Naive thymus-derived CD4-positive, alpha-beta T cell (primary cell): ENCODE measurements at regions not wholly inside any gene's neighbourhood (a gene's known extent, or its start where the extent isn't known, plus 50 kb on each side); places are given as distances from the start of the nearest gene placed in this dataset.

Experiments used
- ATAC-seq: fragments of 150-1000 bp; cut with Tn5 transposase; 2 replicates; pipeline ENCODE4 v1.10.0; 2021; ENCODE audit warnings: mild to moderate bottlenecking, moderate library complexity
- CTCF ChIA-PET: fragments of 350-600 bp; sonication (Branson Sonifier 250); formaldehyde crosslinking; loops from one replicate; lab custom pipeline; 2021; ENCODE audit warnings: antibody characterized with exemption; lab: Charles Lee
- POLR2A ChIA-PET: fragments of 350-600 bp; sonication (Branson Sonifier 250); formaldehyde crosslinking; loops from one replicate; lab custom pipeline; 2021; ENCODE audit warnings: antibody characterized with exemption, inconsistent platforms; lab: Charles Lee
- DNase-seq, 9 donors: peaks; one replicate each; pipeline versions ENCODE4 v3.0.0 to v3.0.0-alpha.2; 2020 to 2022; ENCODE audit warnings: mixed read lengths in 1 of 9
- H3K27ac ChIP-seq: one replicate; pipeline ENCODE4 v1.7.0; 2013; ENCODE audit warnings: mild to moderate bottlenecking, low read depth, low read length, moderate library complexity
- H3K27me3 ChIP-seq, 2 donors: one replicate each; pipeline ENCODE4 v1.7.0; 2013; ENCODE audit warnings: low read length in 2 of 2, mild to moderate bottlenecking in 2 of 2, moderate library complexity in 2 of 2; ENCODE audit not compliant: control insufficient read depth in 2 of 2, insufficient read depth in 2 of 2
- H3K36me3 ChIP-seq, 3 experiments: 1 replicate in 2 of 3; 2 replicates in 1 of 3; pipeline ENCODE4 v1.7.0; 2013; ENCODE audit warnings: low read length in 3 of 3, mild to moderate bottlenecking in 3 of 3, moderate library complexity in 1 of 3; ENCODE audit not compliant: insufficient read depth in 3 of 3, control insufficient read depth in 2 of 3
- H3K4me1 ChIP-seq, 2 donors: one replicate each; pipeline ENCODE4 v1.7.0; 2013; ENCODE audit warnings: low read length in 2 of 2, mild to moderate bottlenecking in 2 of 2, moderate library complexity in 1 of 2; ENCODE audit not compliant: control insufficient read depth in 2 of 2, insufficient read depth in 2 of 2
- H3K4me3 ChIP-seq: 2 replicates; pipeline ENCODE4 v1.7.0; 2013; ENCODE audit warnings: mild to moderate bottlenecking, low read length
- H3K9me3 ChIP-seq, 3 experiments: 1 replicate in 2 of 3; 2 replicates in 1 of 3; pipeline ENCODE4 v1.7.0; 2013; ENCODE audit warnings: low read length in 3 of 3; ENCODE audit not compliant: control insufficient read depth in 2 of 3
- H3K27ac Mint-ChIP-seq, 9 donors: one replicate each; pipeline ENCODE4 v1.8.0; 2020 to 2022; ENCODE audit warnings: mixed read lengths in 9 of 9, mild to moderate bottlenecking in 8 of 9, moderate library complexity in 5 of 9, inconsistent platforms in 2 of 9
- H3K27me3 Mint-ChIP-seq, 5 donors: one replicate each; pipeline ENCODE4 v1.8.0; 2021 to 2022; ENCODE audit warnings: mixed read lengths in 5 of 5, mild to moderate bottlenecking in 1 of 5
- H3K36me3 Mint-ChIP-seq, 5 donors: one replicate each; pipeline ENCODE4 v1.8.0; 2020 to 2022; ENCODE audit warnings: mixed read lengths in 5 of 5, mild to moderate bottlenecking in 3 of 5, inconsistent platforms in 1 of 5
- H3K4me1 Mint-ChIP-seq, 7 donors: one replicate each; pipeline ENCODE4 v1.8.0; 2020 to 2022; ENCODE audit warnings: mixed read lengths in 7 of 7, mild to moderate bottlenecking in 3 of 7, inconsistent platforms in 1 of 7
- H3K4me3 Mint-ChIP-seq, 10 donors: one replicate each; pipeline ENCODE4 v1.8.0; 2020 to 2022; ENCODE audit warnings: mild to moderate bottlenecking in 10 of 10, mixed read lengths in 10 of 10, moderate library complexity in 6 of 10, inconsistent platforms in 2 of 10
- H3K9me3 Mint-ChIP-seq, 11 donors: one replicate each; pipeline ENCODE4 v1.8.0; 2020 to 2022; ENCODE audit warnings: mixed read lengths in 11 of 11, mild to moderate bottlenecking in 4 of 11, inconsistent platforms in 1 of 11, moderate library complexity in 1 of 11
- intact Hi-C, 2 donors: fragments of 100-400 bp; cut with micrococcal nuclease; formaldehyde crosslinking; loops; one replicate each; pipeline ENCODE4 v1.15.1; 2023

DNA sequence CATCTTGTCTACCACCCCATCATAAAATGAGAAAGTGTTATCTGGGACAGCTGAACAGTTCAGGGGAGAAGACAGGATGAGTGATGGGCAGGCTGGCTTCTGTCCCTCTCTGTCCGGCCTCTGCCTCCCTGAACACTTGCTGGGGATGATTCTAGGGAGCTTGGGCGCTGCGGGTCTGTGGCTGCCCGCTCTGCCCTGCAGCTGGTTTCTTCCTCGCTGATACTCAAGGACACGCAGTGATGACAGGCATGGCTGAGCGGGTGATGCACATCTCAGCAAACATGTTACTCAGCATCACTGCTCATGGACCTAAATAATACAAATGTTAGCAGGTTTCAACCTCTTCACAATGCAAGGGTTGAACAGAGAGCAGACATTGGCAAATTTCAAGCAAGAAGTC lies 161.1 kb downstream of the TMEM18 start:
- DNase-seq = no peak
- Histone ChIP-seq H3K4me3 (no peak overlapping the region), H3K4me1 (no peaks in the 10 kb centered on the region), H3K36me3 (no peaks in the 10 kb centered on the region), H3K27me3 (no peaks in the 10 kb centered on the region), H3K9me3 (no peaks in the 10 kb centered on the region), H3K27ac (no peak overlapping the region)
- Mint-ChIP-seq H3K4me3 (no peak overlapping the region), H3K36me3 (no peaks in the 10 kb centered on the region), H3K9me3 (no peaks in the 10 kb centered on the region), H3K4me1 (peaks cover 0 to 5% (median 0%) of the 10 kb centered on the region in 7 donors), H3K27me3 (peaks cover 0 to 16% (median 5%) of the 10 kb centered on the region in 5 donors), H3K27ac (no peak overlapping the region)
- ChIA-PET CTCF (no interaction called here), POLR2A (no interaction called here)
- intact Hi-C loops = no loop called here
- no peak for ATAC-seq

DNA sequence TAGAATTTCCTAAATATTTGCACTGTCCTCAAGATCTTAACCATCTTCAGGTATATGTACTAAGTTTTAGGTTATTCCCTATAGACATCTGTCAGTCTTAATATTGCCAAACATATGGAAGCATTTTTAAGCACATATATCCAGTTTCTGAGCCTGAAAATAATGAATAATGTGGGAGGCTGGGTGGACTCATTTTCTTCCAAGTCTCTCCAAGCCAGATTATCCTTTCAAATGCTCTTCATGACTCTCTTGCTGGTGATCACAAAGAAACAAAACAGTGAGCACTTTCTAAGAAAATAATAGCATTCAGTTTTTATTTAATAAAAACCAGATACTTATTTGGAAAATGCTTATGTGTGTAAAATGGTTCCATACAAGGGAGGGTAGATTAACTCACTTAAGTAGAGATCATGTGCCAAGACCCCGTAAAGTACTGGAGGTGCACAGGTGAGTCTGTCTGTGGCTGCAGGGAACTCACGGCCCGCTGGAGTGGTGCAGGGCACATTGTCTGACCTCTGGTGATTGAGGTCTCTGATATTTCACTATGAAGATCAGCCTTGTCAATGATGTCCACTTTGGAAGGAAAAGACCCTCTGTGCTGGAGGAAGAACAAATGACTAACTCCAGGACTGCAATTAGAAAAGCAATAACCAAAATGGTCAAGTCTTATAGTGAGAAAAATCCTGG lies 161.6 kb downstream of the TMEM18 start:
- Mint-ChIP-seq H3K27ac (no peak overlapping the region), H3K4me3 (no peak overlapping the region), H3K9me3 (peaks cover 0 to 5% (median 0%) of the 10 kb centered on the region in 11 donors), H3K27me3 (peaks cover 0 to 15% (median 5%) of the 10 kb centered on the region in 5 donors), H3K36me3 (no peaks in the 10 kb centered on the region), H3K4me1 (peaks cover 0 to 5% (median 0%) of the 10 kb centered on the region in 7 donors)
- no peak for ATAC-seq
- no peak for DNase-seq
- intact Hi-C loops = no loop called here
- Histone ChIP-seq H3K36me3 (no peaks in the 10 kb centered on the region), H3K27me3 (no peaks in the 10 kb centered on the region), H3K9me3 (peaks cover 0 to under 1% (median 0%) of the 10 kb centered on the region in 3 experiments), H3K27ac (no peak overlapping the region), H3K4me1 (no peaks in the 10 kb centered on the region), H3K4me3 (no peak overlapping the region)
- CTCF ChIA-PET = no interaction called here
- POLR2A ChIA-PET = no interaction called here

DNA sequence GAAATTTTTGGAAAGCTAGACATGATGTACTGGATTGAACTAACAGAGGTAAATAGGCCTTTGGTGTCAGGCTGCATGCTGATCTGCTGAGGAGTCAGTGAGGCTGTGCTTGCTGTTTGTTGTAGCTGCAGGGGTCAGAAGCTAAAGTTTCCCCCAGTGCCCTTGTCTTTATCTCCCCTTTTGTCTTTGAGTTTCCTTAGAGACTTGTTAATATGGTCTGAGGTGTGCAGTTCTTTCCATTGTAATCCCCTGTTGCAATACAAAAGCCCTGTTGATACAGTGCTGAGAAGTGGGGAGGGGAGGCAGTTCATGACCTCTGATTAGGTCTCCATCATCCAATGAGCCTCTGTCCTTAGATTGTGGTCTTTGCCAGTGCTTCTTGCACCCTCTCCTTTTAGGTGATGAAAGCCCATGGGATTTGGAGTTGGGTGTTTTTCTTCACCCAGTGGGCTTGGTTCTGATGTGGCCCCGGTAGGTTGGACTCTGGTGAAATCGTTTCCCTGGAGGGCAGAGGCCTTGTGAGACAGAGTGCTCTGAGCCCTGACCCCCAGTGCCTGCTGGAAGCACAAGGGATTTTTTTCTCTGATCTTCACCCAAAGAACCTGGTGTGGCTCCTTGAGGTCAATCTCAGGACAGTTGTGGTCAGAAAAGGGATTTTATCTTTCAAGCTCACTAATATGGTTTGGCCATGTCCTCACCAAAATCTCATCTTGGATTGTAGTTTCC lies 163.1 kb downstream of the TMEM18 start:
- no peaks in the 10 kb centered on the region for H3K36me3 Mint-ChIP-seq
- Histone ChIP-seq H3K27ac (no peak overlapping the region), H3K36me3 (no peaks in the 10 kb centered on the region), H3K4me3 (no peak overlapping the region), H3K4me1 (no peaks in the 10 kb centered on the region), H3K9me3 (peaks cover 0 to 8% (median 0%) of the 10 kb centered on the region in 3 experiments), H3K27me3 (no peaks in the 10 kb centered on the region)
- DNase-seq (no peak), ATAC-seq (no peak)
- CTCF ChIA-PET = no interaction called here
- H3K4me3 Mint-ChIP-seq = no peak overlapping the region
- intact Hi-C loops = no loop called here
- peaks cover 0 to 5% (median 0%) of the 10 kb centered on the region in 7 donors for H3K4me1 Mint-ChIP-seq
- peaks cover 0 to 5% (median 0%) of the 10 kb centered on the region in 11 donors for H3K9me3 Mint-ChIP-seq
- H3K27ac Mint-ChIP-seq = no peak overlapping the region
- peaks cover 0 to 15% (median 5%) of the 10 kb centered on the region in 5 donors for H3K27me3 Mint-ChIP-seq
- POLR2A ChIA-PET = no interaction called here

DNA sequence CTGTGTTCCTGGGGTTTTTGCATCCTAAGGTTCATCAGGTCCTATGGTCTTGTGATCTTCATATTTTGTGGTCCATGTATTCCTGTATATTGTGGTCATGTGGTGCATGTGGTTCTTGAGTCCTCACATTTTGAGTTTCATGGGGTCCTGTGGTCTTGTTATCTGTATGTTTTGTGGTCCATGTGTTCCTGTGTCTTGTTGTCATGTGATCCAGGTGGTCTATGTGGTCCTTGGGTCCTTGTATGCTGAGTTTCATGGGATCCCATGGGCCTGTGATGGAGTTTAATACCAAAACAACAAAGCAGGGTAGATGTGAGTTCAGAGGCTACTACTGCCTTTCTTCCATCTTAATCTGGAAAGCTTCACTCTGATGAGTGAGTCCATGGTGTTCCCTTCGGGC lies 166.4 kb downstream of the TMEM18 start:
- Histone ChIP-seq H3K4me1 (no peaks in the 10 kb centered on the region), H3K27ac (no peak overlapping the region), H3K9me3 (peaks cover 0 to 8% (median 0%) of the 10 kb centered on the region in 3 experiments), H3K4me3 (no peak overlapping the region), H3K36me3 (no peaks in the 10 kb centered on the region), H3K27me3 (no peaks in the 10 kb centered on the region)
- Mint-ChIP-seq H3K36me3 (no peaks in the 10 kb centered on the region), H3K4me3 (no peak overlapping the region), H3K9me3 (peaks cover 0 to 5% (median 0%) of the 10 kb centered on the region in 11 donors), H3K27ac (no peak overlapping the region), H3K27me3 (peaks cover 0 to 11% (median 0%) of the 10 kb centered on the region in 5 donors), H3K4me1 (no peaks in the 10 kb centered on the region)
- ChIA-PET POLR2A (no interaction called here), CTCF (no interaction called here)
- intact Hi-C loops = no loop called here
- no peak for ATAC-seq
- DNase-seq = no peak

DNA sequence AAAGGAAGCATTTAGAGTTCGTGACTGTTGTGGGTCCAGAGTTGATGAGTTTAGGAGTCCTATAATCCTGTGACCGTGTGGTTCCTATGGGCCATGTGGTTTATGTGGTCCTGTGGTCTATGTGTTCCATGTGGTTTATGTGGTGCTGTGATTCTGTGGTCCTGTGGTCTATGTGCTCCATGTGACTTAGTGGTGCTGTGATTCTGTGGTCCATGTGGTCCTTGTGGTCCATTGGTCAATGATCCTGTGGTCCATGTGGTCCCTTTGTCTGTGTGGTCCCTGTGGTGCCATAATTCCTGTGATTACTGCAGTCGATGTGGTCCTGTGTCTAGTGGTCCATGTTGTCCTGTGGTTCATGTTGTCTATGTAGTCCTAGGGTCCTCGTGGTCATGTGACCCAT lies 167.3 kb downstream of the TMEM18 start:
- intact Hi-C loops = no loop called here
- ATAC-seq (no peak), DNase-seq (no peak)
- CTCF ChIA-PET = no interaction called here
- Histone ChIP-seq H3K36me3 (no peaks in the 10 kb centered on the region), H3K4me1 (no peaks in the 10 kb centered on the region), H3K4me3 (no peak overlapping the region), H3K27ac (no peak overlapping the region), H3K9me3 (peaks cover 0 to 8% (median 0%) of the 10 kb centered on the region in 3 experiments), H3K27me3 (no peaks in the 10 kb centered on the region)
- Mint-ChIP-seq H3K27me3 (peaks cover 0 to 11% (median 0%) of the 10 kb centered on the region in 5 donors), H3K27ac (no peak overlapping the region), H3K4me3 (no peak overlapping the region), H3K9me3 (peaks cover 0 to 5% (median 0%) of the 10 kb centered on the region in 11 donors), H3K4me1 (no peaks in the 10 kb centered on the region), H3K36me3 (no peaks in the 10 kb centered on the region)
- POLR2A ChIA-PET = no interaction called here

DNA sequence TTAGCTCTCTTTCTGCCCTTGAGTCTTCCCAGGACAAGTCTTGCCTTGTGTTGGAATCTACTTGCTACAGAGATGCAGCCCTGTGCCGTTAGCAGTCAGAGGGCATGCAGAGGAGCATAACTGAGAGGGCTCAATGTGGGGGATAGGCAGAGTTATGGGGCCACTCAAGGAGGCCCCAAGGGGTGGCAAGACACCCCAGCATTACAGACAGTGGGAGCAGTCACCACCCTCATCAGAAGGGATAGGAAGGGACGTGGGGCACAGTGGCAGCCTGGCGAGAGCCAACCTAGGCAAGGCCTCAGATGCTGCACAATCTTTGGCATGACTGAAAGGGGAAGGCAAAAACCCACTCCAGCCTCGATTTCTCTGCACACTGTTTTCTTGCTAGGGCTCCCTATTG lies 169.1 kb downstream of the TMEM18 start:
- Histone ChIP-seq H3K36me3 (no peaks in the 10 kb centered on the region), H3K9me3 (peaks cover 0 to 8% (median 0%) of the 10 kb centered on the region in 3 experiments), H3K27ac (no peak overlapping the region), H3K4me3 (no peak overlapping the region), H3K4me1 (no peaks in the 10 kb centered on the region), H3K27me3 (no peaks in the 10 kb centered on the region)
- ATAC-seq (no peak), DNase-seq (no peak)
- Mint-ChIP-seq H3K4me3 (no peak overlapping the region), H3K27me3 (peaks cover 0 to 10% (median 5%) of the 10 kb centered on the region in 5 donors), H3K4me1 (no peaks in the 10 kb centered on the region), H3K36me3 (no peaks in the 10 kb centered on the region), H3K27ac (no peak overlapping the region), H3K9me3 (peaks cover 0 to 5% (median 0%) of the 10 kb centered on the region in 11 donors)
- ChIA-PET POLR2A (no interaction called here), CTCF (no interaction called here)
- intact Hi-C loops = no loop called here
